GM19025 (cell line): ENCODE measurements at regions not wholly inside any gene's neighbourhood (a gene's known extent, or its start where the extent isn't known, plus 50 kb on each side); places are given as distances from the start of the nearest gene placed in this dataset.

Experiments used
- ATAC-seq: cut with Tn5 transposase; IDR thresholded peaks from one replicate; pipeline ENCODE4 v1.9.1; 2021; ENCODE audit warnings: mild to moderate bottlenecking, low read depth, moderate library complexity; ENCODE audit not compliant: unreplicated experiment

DNA sequence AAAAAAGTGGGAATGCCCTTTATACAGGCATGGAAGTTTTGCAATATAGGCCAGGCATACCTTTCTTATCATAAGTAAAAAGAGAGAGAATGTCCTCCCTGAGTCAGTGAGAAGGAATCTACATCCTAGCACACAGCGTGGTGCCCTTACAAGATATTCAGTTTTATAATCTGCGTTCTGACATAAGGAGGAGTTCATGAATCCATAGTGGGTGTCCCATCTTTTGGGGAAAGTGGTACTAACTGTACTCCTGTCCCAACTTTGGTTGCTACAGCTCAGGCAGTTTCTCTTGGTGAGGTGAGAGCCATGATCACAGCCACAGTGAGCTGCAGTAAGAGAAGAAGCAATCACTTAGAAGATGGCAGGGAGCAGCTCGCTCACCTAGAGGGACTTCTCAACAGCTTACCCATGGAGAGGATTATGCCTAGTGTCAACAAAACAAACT lies 332.9 kb downstream of the BCAT1 start:
- no peak for ATAC-seq

DNA sequence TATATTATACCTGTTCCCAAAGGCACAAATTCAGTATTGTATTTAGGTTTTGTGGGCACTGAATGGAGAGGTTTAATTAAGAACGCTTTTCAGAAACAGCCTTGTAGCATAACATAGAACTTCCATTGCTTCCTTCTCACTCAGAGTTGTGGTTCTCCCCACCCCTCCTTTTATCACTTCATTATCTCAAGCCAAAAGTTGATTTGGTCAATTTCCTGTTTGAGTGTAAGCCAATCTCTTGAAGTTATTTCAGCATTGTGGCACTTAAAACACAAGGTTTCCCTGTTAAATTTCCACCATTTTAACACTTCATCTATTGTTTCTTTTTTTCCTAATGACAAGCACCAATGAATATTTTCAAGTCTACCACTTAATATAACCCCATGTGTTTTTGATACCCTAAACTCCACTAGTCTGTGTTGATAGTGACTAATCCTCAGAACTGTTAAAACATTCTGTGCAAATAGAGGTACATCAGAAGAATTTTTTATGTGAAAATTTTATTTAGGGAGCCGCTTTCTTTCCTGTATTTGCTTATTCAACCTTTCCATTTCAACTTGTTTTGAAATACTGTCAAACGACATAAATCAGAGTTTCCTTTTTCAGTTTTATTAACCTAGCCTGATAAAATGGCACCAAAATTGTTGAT lies 340.1 kb downstream of the BCAT1 start:
- no peak for ATAC-seq

- ATAC-seq, result no peak
Observed at GRCh38 chr12:24608108-24608507, 340.8 kb downstream of the BCAT1 start.

GRCh38 chr12:24605916-24606315 lies 343.0 kb downstream of the BCAT1 start:
- no peak for ATAC-seq

DNA sequence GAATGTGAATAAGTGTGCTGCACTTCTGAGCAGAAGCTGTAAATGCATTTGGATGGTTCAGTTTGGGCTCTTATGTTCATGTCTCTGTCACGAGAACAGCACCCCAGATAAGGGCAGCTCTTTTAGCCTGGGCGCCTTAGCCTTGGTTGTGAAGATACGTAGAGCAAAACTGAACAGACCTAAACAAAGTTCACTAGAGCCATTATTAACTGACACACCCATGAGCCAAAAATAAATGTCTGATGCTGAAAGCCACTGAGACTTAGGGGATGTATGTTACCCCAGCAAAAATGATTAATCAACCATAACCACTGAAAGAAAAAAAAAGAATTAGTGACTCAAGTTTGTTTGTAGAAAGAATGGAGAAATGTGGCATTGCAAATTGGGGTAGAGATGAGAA lies 343.4 kb downstream of the BCAT1 start:
- no peak for ATAC-seq

DNA sequence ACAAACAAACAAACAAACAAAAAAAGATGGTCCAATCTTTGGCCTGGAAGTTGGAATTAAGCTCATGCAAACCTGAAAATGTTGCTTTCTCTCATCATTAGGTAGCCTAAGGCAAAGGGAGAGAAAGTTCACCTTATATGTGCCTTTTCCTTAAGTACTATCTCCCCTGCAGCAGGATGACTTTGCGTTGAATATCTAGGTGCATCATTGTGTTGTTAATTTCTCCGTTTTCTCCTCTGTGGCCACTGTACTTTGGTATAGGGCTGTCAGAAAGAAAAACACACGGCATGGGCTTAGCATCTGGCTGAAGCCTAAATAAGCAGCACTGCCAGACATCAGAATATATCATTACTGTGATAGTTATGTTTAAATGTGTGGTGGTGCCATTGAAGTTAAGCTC lies 345.5 kb downstream of the BCAT1 start:
- ATAC-seq, result no peak

DNA sequence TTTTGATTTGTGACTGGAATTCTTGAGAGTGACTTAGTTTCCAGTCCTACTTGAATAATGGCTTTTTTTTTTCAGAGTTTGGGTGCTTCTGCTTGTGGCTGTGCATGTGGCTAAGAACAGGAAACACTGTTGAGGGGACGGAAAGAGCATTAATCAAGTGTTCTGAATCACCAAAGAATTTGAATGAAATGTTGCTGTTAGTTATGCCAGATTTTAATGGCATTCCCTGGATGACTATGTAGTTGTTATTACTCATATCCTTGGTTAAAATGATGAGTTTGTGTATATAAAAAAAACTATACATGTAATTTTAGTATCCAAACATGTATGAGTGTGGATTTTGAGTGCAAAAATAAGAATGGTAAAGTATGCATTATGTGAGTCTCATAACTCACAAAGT lies 347.9 kb downstream of the BCAT1 start:
- ATAC-seq, result no peak

GRCh38 chr12:24600551-24600950 lies 348.4 kb downstream of the BCAT1 start:
- ATAC-seq, result no peak

DNA sequence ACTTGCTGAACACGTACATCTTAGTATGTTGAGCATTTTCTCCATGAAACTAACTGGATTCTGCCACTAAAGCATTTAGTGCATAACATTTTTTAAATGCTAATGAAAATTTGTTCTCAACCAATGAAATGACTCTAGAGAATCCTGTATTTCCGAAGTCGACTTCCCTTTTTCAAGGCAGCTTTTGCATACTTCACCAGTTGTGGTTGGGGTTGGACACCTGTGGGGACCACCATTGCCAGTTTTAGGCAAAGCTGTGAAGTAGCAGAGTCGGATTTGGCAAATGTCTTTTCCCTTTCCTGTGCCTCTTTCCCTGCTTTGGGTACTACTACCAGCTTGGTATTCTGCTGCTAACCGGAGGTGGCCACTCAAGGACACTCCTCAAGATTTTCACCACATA lies 349.2 kb downstream of the BCAT1 start:
- no peak for ATAC-seq

GRCh38 chr12:24597580-24597979 lies 351.3 kb downstream of the BCAT1 start:
- no peak for ATAC-seq

- no peak for ATAC-seq
Observed at GRCh38 chr12:24596768-24597388, 352.0 kb downstream of the BCAT1 start.

GRCh38 chr12:24595652-24596235 lies 353.2 kb downstream of the BCAT1 start:
- no peak for ATAC-seq

DNA sequence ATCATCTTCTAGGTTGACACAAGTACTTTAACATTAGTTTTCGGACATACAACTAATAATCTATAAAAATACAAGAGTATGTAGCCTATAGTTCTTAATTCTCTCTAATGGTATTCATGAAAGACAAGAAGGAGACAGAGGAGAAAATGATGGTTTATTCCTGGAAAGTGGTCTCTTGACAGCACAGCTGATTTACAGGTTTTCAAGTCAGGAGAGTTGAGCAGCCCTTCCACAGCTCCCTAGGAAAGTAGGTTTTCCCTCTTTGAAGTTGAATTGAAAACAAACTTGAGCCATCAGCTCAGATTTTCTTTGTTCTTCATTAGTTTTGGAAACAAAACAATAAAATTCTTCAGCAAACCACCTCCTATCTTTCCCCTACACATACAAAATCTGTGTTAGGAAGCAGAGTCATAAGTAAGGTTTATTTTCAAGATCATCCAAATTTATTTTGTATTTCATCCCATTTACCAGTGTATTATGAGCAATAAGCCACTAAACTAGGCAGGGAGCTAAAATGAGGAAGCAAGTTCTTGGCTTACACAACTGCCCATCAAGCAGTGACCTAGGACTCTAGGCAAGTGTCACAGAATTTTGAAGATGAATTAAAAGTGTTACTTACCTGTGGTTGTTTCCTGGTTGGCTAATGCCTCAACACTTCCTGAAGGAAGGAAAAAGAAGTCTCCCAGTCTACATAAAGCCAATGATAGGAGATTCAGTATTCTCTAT lies 357.0 kb downstream of the BCAT1 start:
- ATAC-seq, result no peak

DNA sequence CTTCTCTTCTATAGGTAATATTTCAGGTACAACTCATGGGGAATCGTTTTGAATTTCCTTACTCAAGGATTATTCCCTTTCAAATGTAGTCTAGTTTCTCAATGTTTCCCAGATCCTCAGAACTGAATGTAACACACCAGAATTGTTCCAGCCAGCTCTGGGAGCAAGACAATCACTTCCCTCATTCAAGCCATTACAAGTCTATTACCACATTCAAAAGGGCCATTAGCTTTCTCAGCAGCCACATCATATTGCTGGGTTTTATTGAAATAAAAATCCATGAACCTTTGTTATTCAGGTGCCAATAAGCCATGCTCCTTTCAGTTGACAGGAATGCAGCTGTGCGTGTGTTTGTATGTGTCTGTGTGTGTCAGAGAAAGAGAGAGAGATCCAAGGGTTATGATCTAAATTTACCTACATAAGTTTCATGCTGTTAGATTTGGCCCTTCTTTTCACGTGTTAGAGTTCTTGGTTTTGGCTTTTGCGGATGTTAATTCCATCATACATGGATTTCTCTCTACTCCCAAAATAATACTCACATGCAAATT lies 357.7 kb downstream of the BCAT1 start:
- ATAC-seq, result no peak

- ATAC-seq, result no peak
Observed at GRCh38 chr12:24586293-24586692, 362.6 kb downstream of the BCAT1 start.

GRCh38 chr12:24584032-24584675 lies 364.7 kb downstream of the BCAT1 start:
- no peak for ATAC-seq

GRCh38 chr12:24582954-24583601 lies 365.8 kb downstream of the BCAT1 start:
- ATAC-seq, result no peak

DNA sequence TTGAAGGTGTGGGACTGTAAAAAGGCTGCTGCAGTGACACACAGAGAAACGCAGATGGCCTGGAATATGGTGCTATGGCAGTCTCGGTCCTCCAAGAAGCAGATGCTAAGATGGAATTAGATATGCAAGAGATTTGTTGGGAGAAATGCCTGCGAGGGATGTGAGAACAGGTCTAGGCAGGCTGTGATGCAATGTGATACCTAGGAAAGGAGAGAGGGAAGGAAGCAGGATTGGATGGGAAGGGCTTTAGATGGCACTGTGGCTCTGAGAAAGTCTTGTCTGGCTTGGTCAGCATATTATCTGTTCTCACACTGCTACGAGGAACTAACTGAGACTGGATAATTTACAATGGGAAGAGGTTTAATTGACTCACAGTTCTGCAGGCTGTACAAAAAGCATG lies 374.4 kb downstream of the BCAT1 start:
- ATAC-seq, result no peak

- no peak for ATAC-seq
Observed at GRCh38 chr12:24573621-24574020, 375.3 kb downstream of the BCAT1 start.

GRCh38 chr12:24565300-24565699 lies 383.6 kb downstream of the BCAT1 start:
- no peak for ATAC-seq
